SK-N-SH (cell line): ENCODE measurements at regions not wholly inside any gene's neighbourhood (a gene's known extent, or its start where the extent isn't known, plus 50 kb on each side); places are given as distances from the start of the nearest gene placed in this dataset.

Source experiments
- CTCF ChIA-PET: fragments of 300-600, 350-600 bp; formaldehyde crosslinking; extraction: SDS; loops from one replicate; lab custom pipeline; 2021; lab: Yijun Ruan, JAX
- POLR2A ChIA-PET: fragments of 350-600 bp; sonication (Branson Sonifier 250); formaldehyde crosslinking; extraction: SDS; loops from one replicate; lab custom pipeline; 2020; ENCODE audit warnings: antibody characterized with exemption, inconsistent platforms; lab: Yijun Ruan, JAX
- DNase-seq: peaks from one replicate; pipeline ENCODE4 v3.0.0; 2012
- H2AFZ ChIP-seq: fragments of 200-600 bp; sonication (generic); 2 replicates; pipeline ENCODE4 v1.8.1; 2016; ENCODE audit warnings: antibody characterized with exemption, mild to moderate bottlenecking, low read depth
- H3F3A ChIP-seq: fragments of 200-600 bp; sonication (generic); replicated peaks from 2 replicates; pipeline ENCODE3; 2016; ENCODE audit warnings: antibody characterized with exemption, mild to moderate bottlenecking; ENCODE audit not compliant: insufficient read depth
- H3K27ac ChIP-seq, 2 experiments: fragments of 200-500 bp in 1 of 2; fragments of 200-600 bp in 1 of 2; sonication (Bioruptor generic) in 1 of 2; sonication (generic), shearing (Covaris generic) in 1 of 2; 2 replicates each; pipeline versions ENCODE4 v1.5.1 to v1.6.1; 2014 to 2016; ENCODE audit warnings: low read depth in 2 of 2, inconsistent platforms in 1 of 2, low read length in 1 of 2, mild to moderate bottlenecking in 1 of 2, mixed read lengths in 1 of 2
- H3K27me3 ChIP-seq: fragments of 200-600 bp; sonication (generic), shearing (Covaris generic); 2 replicates; pipeline ENCODE4 v1.6.1; 2016; ENCODE audit warnings: mixed run types; ENCODE audit not compliant: insufficient read depth
- H3K36me3 ChIP-seq, 2 experiments: fragments of 200-500 bp in 1 of 2; fragments of 200-600 bp in 1 of 2; sonication (Bioruptor generic) in 1 of 2; sonication (generic) in 1 of 2; replicated peaks in 1 of 2; 2 replicates each; pipeline versions ENCODE3 to v1.5.1; 2014 to 2016; ENCODE audit warnings: low read length in 1 of 2, mild to moderate bottlenecking in 1 of 2; ENCODE audit not compliant: insufficient read depth in 2 of 2, control insufficient read depth in 1 of 2
- H3K4me1 ChIP-seq, 2 experiments: fragments of 200-500 bp in 1 of 2; fragments of 200-600 bp in 1 of 2; sonication (Bioruptor generic) in 1 of 2; sonication (generic), shearing (Covaris generic) in 1 of 2; 2 replicates each; pipeline versions ENCODE4 v1.5.1 to v1.6.1; 2014 to 2016; ENCODE audit warnings: low read depth in 1 of 2, low read length in 1 of 2, mixed run types in 1 of 2; ENCODE audit not compliant: insufficient read depth in 2 of 2, control insufficient read depth in 1 of 2
- H3K4me2 ChIP-seq: fragments of 200-600 bp; sonication (generic), shearing (Covaris generic); 2 replicates; pipeline ENCODE4 v1.6.1; 2017; ENCODE audit warnings: mixed run types
- H3K4me3 ChIP-seq, 2 experiments: fragments of 200-500 bp in 1 of 2; fragments of 200-600 bp in 1 of 2; sonication (Bioruptor generic) in 1 of 2; sonication (generic), shearing (Covaris generic) in 1 of 2; 2 replicates each; pipeline versions ENCODE4 v1.5.1 to v1.8.1; 2014 to 2016; ENCODE audit warnings: low read depth in 2 of 2, inconsistent platforms in 1 of 2, low read length in 1 of 2, mild to moderate bottlenecking in 1 of 2, mixed read lengths in 1 of 2, moderate library complexity in 1 of 2
- H3K79me2 ChIP-seq: fragments of 200-600 bp; sonication (generic); 2 replicates; pipeline ENCODE4 v1.8.1; 2017; ENCODE audit warnings: mild to moderate bottlenecking; ENCODE audit not compliant: insufficient read depth
- H3K9ac ChIP-seq: fragments of 200-600 bp; sonication (generic); 2 replicates; pipeline ENCODE4 v1.6.1; 2017; ENCODE audit warnings: mixed run types
- H3K9me2 ChIP-seq: fragments of 200-600 bp; sonication (generic); 2 replicates; pipeline ENCODE4 v1.6.1; 2017; ENCODE audit warnings: mixed run types
- H3K9me3 ChIP-seq: fragments of 200-600 bp; sonication (generic); 2 replicates; pipeline ENCODE4 v1.6.1; 2017; ENCODE audit warnings: mixed run types, mild to moderate bottlenecking, moderate library complexity
- H4K20me1 ChIP-seq: fragments of 200-600 bp; sonication (generic); 2 replicates; pipeline ENCODE4 v1.6.1; 2017; ENCODE audit warnings: mild to moderate bottlenecking, mixed run types; ENCODE audit not compliant: insufficient read depth
- CTCF ChIP-seq: fragments of 200-600 bp; sonication (generic); IDR thresholded peaks from 2 replicates; pipeline ENCODE4 v1.6.1; 2017; ENCODE audit warnings: antibody characterized with exemption, mild to moderate bottlenecking, moderate library complexity
- EP300 ChIP-seq, 2 experiments: IDR thresholded peaks; 2 replicates each; pipeline versions ENCODE4 v1.4.0 to v1.6.1; 2012; ENCODE audit warnings: borderline replicate concordance in 1 of 2, low read depth in 1 of 2, low read length in 1 of 2
- EZH2phosphoT487 ChIP-seq: fragments of 200-600 bp; sonication (generic); IDR thresholded peaks from 2 replicates; pipeline ENCODE4 v1.6.1; 2017; ENCODE audit warnings: low read depth, mixed run types, mild to moderate bottlenecking, antibody characterized with exemption, moderate library complexity, borderline replicate concordance
- FOSL2 ChIP-seq: IDR thresholded peaks from 2 replicates; pipeline ENCODE4 v1.4.0; 2012; ENCODE audit warnings: low read depth, mild to moderate bottlenecking, moderate library complexity, borderline replicate concordance
- FOXJ3 ChIP-seq: sonication (generic); formaldehyde crosslinking; IDR thresholded peaks from 2 replicates; pipeline ENCODE4 v1.5.1; 2020; ENCODE audit warnings: mild to moderate bottlenecking, missing genetic modification reagents
- IRF3 ChIP-seq: fragments of 150-350 bp; IDR thresholded peaks from 2 replicates; pipeline ENCODE4 v1.6.1; 2016; ENCODE audit warnings: mild to moderate bottlenecking, low read depth, low read length
- JUND ChIP-seq: IDR thresholded peaks from 2 replicates; pipeline ENCODE4 v1.4.0; 2012
- MAX ChIP-seq: IDR thresholded peaks from 2 replicates; pipeline ENCODE4 v1.4.0; 2012; ENCODE audit warnings: low read depth
- MEF2A ChIP-seq: IDR thresholded peaks from 2 replicates; pipeline ENCODE4 v1.4.0; 2012; ENCODE audit warnings: low read depth, borderline replicate concordance
- MXI1 ChIP-seq: IDR thresholded peaks from 2 replicates; pipeline ENCODE4 v1.6.1; 2012; ENCODE audit warnings: mild to moderate bottlenecking, low read depth, low read length, improper control_type of control experiment
- RAD21 ChIP-seq: IDR thresholded peaks from 2 replicates; pipeline ENCODE4 v1.6.1; 2012; ENCODE audit warnings: mild to moderate bottlenecking, low read length
- REST ChIP-seq: IDR thresholded peaks from 2 replicates; pipeline ENCODE4 v1.6.1; 2012; ENCODE audit warnings: mild to moderate bottlenecking, low read depth, low read length, moderate library complexity
- RFX5 ChIP-seq: IDR thresholded peaks from 2 replicates; pipeline ENCODE4 v1.6.1; 2012; ENCODE audit warnings: mild to moderate bottlenecking, improper control_type of control experiment, low read length
- SIN3A ChIP-seq: IDR thresholded peaks from 2 replicates; pipeline ENCODE4 v1.6.1; 2012; ENCODE audit warnings: low read depth, mild to moderate bottlenecking, low read length, moderate library complexity, borderline replicate concordance
- SMC3 ChIP-seq: IDR thresholded peaks from 2 replicates; pipeline ENCODE4 v1.6.1; 2012; ENCODE audit warnings: low read depth, low read length, improper control_type of control experiment
- TEAD4 ChIP-seq: IDR thresholded peaks from 2 replicates; pipeline ENCODE4 v1.4.0; 2012; ENCODE audit warnings: mild to moderate bottlenecking, borderline replicate concordance; ENCODE audit not compliant: insufficient read depth
- ZBTB33 ChIP-seq: IDR thresholded peaks from 2 replicates; pipeline ENCODE4 v1.4.0; 2012; ENCODE audit warnings: low read depth, borderline replicate concordance
- WGBS: methylation state at CpG from one replicate; pipeline ENCODE4 v1.1.6; 2017; ENCODE audit warnings: low lambda C conversion rate; 5-methylcytosine and 5-hydroxymethylcytosine counted together

GRCh38 chr2:219911541-219911940 is 284.1 kb downstream of the SLC4A3 start:
- Histone ChIP-seq H3K9me2 (no peaks in the 10 kb centered on the region), H3K79me2 (no peaks in the 10 kb centered on the region), H3K4me2 (no peak overlapping the region), H2AFZ (no peak overlapping the region), H3K9me3 (no peaks in the 10 kb centered on the region), H4K20me1 (no peaks in the 10 kb centered on the region), H3K36me3 (no peaks in the 10 kb centered on the region), H3K27ac (no peak overlapping the region), H3K4me1 (no peaks in the 10 kb centered on the region; a peak in 1 of 4 replicates), H3K9ac (no peak overlapping the region), H3K4me3 (no peak overlapping the region), H3K27me3 (no peaks in the 10 kb centered on the region; the same call in 1 of the 2 replicates), H3F3A (no peaks in the 10 kb centered on the region)
- TF ChIP-seq FOSL2 (no peak), SIN3A (no peak), SMC3 (no peak), EP300 (IDR thresholded peaks at IDR 0.05; ENCODE audit: borderline replicate concordance in 1 of 2, low read depth in 1 of 2, low read length in 1 of 2) (no peak), REST (no peak), FOXJ3 (CRISPR knock-in tag) (no peak), RFX5 (no peak), MXI1 (no peak)
- 33% methylated on average over 4 of the region's 4 CpGs for WGBS
- ChIA-PET POLR2A (no interaction called here), CTCF (no interaction called here)
- no peak for DNase-seq

- Histone ChIP-seq H3K9me2 (no peaks in the 10 kb centered on the region), H3K4me2 (peak overlapping the region; percentile 59; the same call in 1 of the 2 replicates), H3K4me3 (no peak overlapping the region), H3K9me3 (no peaks in the 10 kb centered on the region), H3K36me3 (no peaks in the 10 kb centered on the region), H3K4me1 (no peaks in the 10 kb centered on the region; a peak in 1 of 4 replicates), H2AFZ (peak overlapping the region; percentile 42; the same call in 1 of the 2 replicates), H3K9ac (no peak overlapping the region), H3K27me3 (no peaks in the 10 kb centered on the region; the same call in 1 of the 2 replicates), H4K20me1 (no peaks in the 10 kb centered on the region), H3F3A (no peaks in the 10 kb centered on the region), H3K79me2 (no peaks in the 10 kb centered on the region), H3K27ac (no peak overlapping the region)
- WGBS: 7% methylated on average over 7 of the region's 7 CpGs
- ChIA-PET POLR2A (no interaction called here), CTCF (no interaction called here)
- DNase-seq: no peak
- TF ChIP-seq MEF2A (no peak), JUND (no peak), RAD21 (no peak), TEAD4 (peak; percentile 41; the same call in 1 of the 2 replicates), IRF3 (no peak), CTCF (peak; percentile 47), ZBTB33 (no peak), SMC3 (0 out of 2 replicates have a peak, but pooled peaks have one; percentile 8), MAX (no peak), EZH2phosphoT487 (no peak)
Observed at GRCh38 chr2:219912491-219912921, 285.1 kb downstream of the SLC4A3 start.
